Motor neuron (in vitro differentiated cells): ENCODE measurements at regions not wholly inside any gene's neighbourhood (a gene's known extent, or its start where the extent isn't known, plus 50 kb on each side); places are given as distances from the start of the nearest gene placed in this dataset.
A peak's percentile ranks its signal among the peaks of the same experiment; 100 is the strongest.

Source experiments
- ATAC-seq, 8 experiments: fragments of 200-7000 bp; cut with Tn5 transposase; replicated peaks in 6 of 8; 2 replicates each; pipeline ENCODE4 v1.8.0; 2021; ENCODE audit warnings: mild to moderate bottlenecking in 8 of 8, moderate library complexity in 8 of 8
- H3K27ac ChIP-seq, 2 donors: fragments of 250-450 bp; sonication (Bioruptor Pico); 2 replicates each; pipeline ENCODE4 v1.9.0; 2021; ENCODE audit warnings: antibody characterized with exemption in 2 of 2, mild to moderate bottlenecking in 2 of 2, moderate library complexity in 1 of 2
- H3K4me1 ChIP-seq, 2 donors: fragments of 250-450 bp; sonication (Bioruptor Pico); replicated peaks in 1 of 2; 2 replicates each; pipeline ENCODE4 v1.6.1; 2021; ENCODE audit warnings: antibody characterized with exemption in 2 of 2, mild to moderate bottlenecking in 2 of 2, moderate library complexity in 1 of 2
- H3K4me3 ChIP-seq, 5 donors: fragments of 250-450 bp; sonication (Bioruptor Pico); 2 replicates each; pipeline ENCODE4 v1.9.0; 2021; ENCODE audit warnings: antibody characterized with exemption in 5 of 5, mild to moderate bottlenecking in 5 of 5, moderate library complexity in 4 of 5
- WGBS, 10 experiments: fragments of 450-650 bp; shearing (Covaris generic); methylation state at CpG; one replicate each; pipeline ENCODE4 v1.0.0; 2022; 5-methylcytosine and 5-hydroxymethylcytosine counted together
- in situ Hi-C, 9 experiments: fragments of 400-800 bp; cut with MboI; loops; one replicate each; pipeline ENCODE4 v1.15.0; 2021; ENCODE audit warnings: low sequenced_read_pairs in 9 of 9, low pct_unique_long_range_greater_than_20kb in 2 of 9; ENCODE audit not compliant: unreplicated experiment in 9 of 9

- in situ Hi-C loops = no loop called here
- WGBS, 10 experiments = 20 to 77% (median 35%) methylated on average over 1 to 10 of the region's 10 CpGs
- Histone ChIP-seq H3K4me1 (peaks cover 14 to 23% of the 10 kb centered on the region in 2 donors), H3K4me3 (no peak overlapping the region), H3K27ac (no peak overlapping the region)
- ATAC-seq = peak in 7 of 8 experiments; percentile 70 to 92 (median 81)
Measured at GRCh38 chr6:148200293-148200692, 142.3 kb upstream of the SASH1 start.

- ATAC-seq = no peak
- peaks cover 14 to 23% of the 10 kb centered on the region in 2 donors for H3K4me1 ChIP-seq
- 54 to 100% (median 87%) methylated on average over 1 to 3 of the region's 3 CpGs for WGBS, 10 experiments
- in situ Hi-C loops = no loop called here
- H3K4me3 ChIP-seq = no peak overlapping the region
- no peak overlapping the region for H3K27ac ChIP-seq
Measured at GRCh38 chr6:148200781-148201180, 141.9 kb upstream of the SASH1 start.

- no peak overlapping the region for H3K4me3 ChIP-seq
- H3K27ac ChIP-seq = no peak overlapping the region
- 49 to 93% (median 86%) methylated on average over 2 to 8 of the region's 9 CpGs for WGBS, 10 experiments
- ATAC-seq = peak in 1 of 8 experiments; percentile 15
- peaks cover 20 to 25% of the 10 kb centered on the region in 2 donors for H3K4me1 ChIP-seq
- in situ Hi-C loops = no loop called here
Measured at GRCh38 chr6:148203281-148203925, 139.2 kb upstream of the SASH1 start.

- 17 to 100% (median 66%) methylated on average over 1 to 9 of the region's 9 CpGs; no CpG with 5 or more reads in 1 of the 10 experiments for WGBS, 10 experiments
Measured at GRCh38 chr6:148203970-148204369, 138.7 kb upstream of the SASH1 start.

GRCh38 chr6:148208298-148208697 lies 134.3 kb upstream of the SASH1 start:
- in situ Hi-C loops = no loop called here
- WGBS, 10 experiments = 67 to 100% (median 79%) methylated on average over 1 to 3 of the region's 3 CpGs; no CpG with 5 or more reads in 1 of the 10 experiments
- peaks cover 6 to 17% of the 10 kb centered on the region in 2 donors for H3K4me1 ChIP-seq
- H3K4me3 ChIP-seq = no peak overlapping the region
- H3K27ac ChIP-seq = no peak overlapping the region
- no peak for ATAC-seq

More at GRCh38 chr6:148203970-148204369, 138.7 kb upstream of the SASH1 start:
- peak in 5 of 8 experiments; percentile 40 to 88 (median 80) for ATAC-seq
- peaks cover 21 to 26% of the 10 kb centered on the region in 2 donors for H3K4me1 ChIP-seq
- in situ Hi-C loops = no loop called here
- no peak overlapping the region for H3K4me3 ChIP-seq
- no peak overlapping the region for H3K27ac ChIP-seq

- ATAC-seq = no peak
- H3K27ac ChIP-seq = no peak overlapping the region
- in situ Hi-C loops = no loop called here
- H3K4me3 ChIP-seq = no peak overlapping the region
- 67 to 100% (median 95%) methylated on average over 1 to 10 of the region's 11 CpGs; no CpG with 5 or more reads in 3 of the 10 experiments for WGBS, 10 experiments
- peaks cover 12 to 18% of the 10 kb centered on the region in 2 donors for H3K4me1 ChIP-seq
Measured at GRCh38 chr6:148211777-148212324, 130.8 kb upstream of the SASH1 start.

GRCh38 chr6:148212366-148212765 lies 130.3 kb upstream of the SASH1 start:
- WGBS, 10 experiments = 75 to 100% (median 86%) methylated on average over 2 to 3 of the region's 3 CpGs; no CpG with 5 or more reads in 1 of the 10 experiments
- Histone ChIP-seq H3K4me3 (no peak overlapping the region), H3K27ac (no peak overlapping the region), H3K4me1 (peaks cover 12 to 18% of the 10 kb centered on the region in 2 donors)
- ATAC-seq = no peak
- in situ Hi-C loops = no loop called here

- in situ Hi-C loops = no loop called here
- Histone ChIP-seq H3K4me3 (no peak overlapping the region), H3K4me1 (peaks cover 7 to 16% of the 10 kb centered on the region in 2 donors), H3K27ac (no peak overlapping the region)
- WGBS, 10 experiments = 50 to 100% (median 79%) methylated on average over 1 to 3 of the region's 3 CpGs; no CpG with 5 or more reads in 1 of the 10 experiments
- ATAC-seq = no peak
Measured at GRCh38 chr6:148213366-148213765, 129.3 kb upstream of the SASH1 start.

- peak in 2 of 8 experiments; percentile 50 to 68 for ATAC-seq
- no peak overlapping the region for H3K27ac ChIP-seq
- peaks cover 6 to 13% of the 10 kb centered on the region in 2 donors for H3K4me1 ChIP-seq
- H3K4me3 ChIP-seq = no peak overlapping the region
- WGBS, 10 experiments = 47 to 100% (median 83%) methylated on average over 2 to 5 of the region's 5 CpGs; no CpG with 5 or more reads in 2 of the 10 experiments
- in situ Hi-C loops = no loop called here
Measured at GRCh38 chr6:148214667-148215066, 128.0 kb upstream of the SASH1 start.

- 20 to 100% (median 93%) methylated on average over 1 to 4 of the region's 4 CpGs; no CpG with 5 or more reads in 1 of the 10 experiments for WGBS, 10 experiments
Measured at GRCh38 chr6:148217051-148217450, 125.6 kb upstream of the SASH1 start.

GRCh38 chr6:148217921-148218320 lies 124.7 kb upstream of the SASH1 start:
- in situ Hi-C loops = no loop called here
- WGBS, 10 experiments = 6 to 76% (median 51%) methylated on average over 1 to 3 of the region's 3 CpGs; no CpG with 5 or more reads in 1 of the 10 experiments

More at GRCh38 chr6:148217051-148217450, 125.6 kb upstream of the SASH1 start:
- no peak overlapping the region for H3K4me3 ChIP-seq
- in situ Hi-C loops = no loop called here
- no peak for ATAC-seq
- H3K27ac ChIP-seq = no peak overlapping the region
- peaks cover 19 to 34% of the 10 kb centered on the region in 2 donors for H3K4me1 ChIP-seq

GRCh38 chr6:148218542-148219258 lies 123.9 kb upstream of the SASH1 start:
- peaks cover 19 to 29% of the 10 kb centered on the region in 2 donors for H3K4me1 ChIP-seq
- ATAC-seq = no peak
- H3K27ac ChIP-seq = no peak overlapping the region
- no peak overlapping the region for H3K4me3 ChIP-seq
- in situ Hi-C loops = no loop called here
- 43 to 100% (median 82%) methylated on average over 1 to 3 of the region's 3 CpGs for WGBS, 10 experiments

More at GRCh38 chr6:148217921-148218320, 124.7 kb upstream of the SASH1 start:
- no peak overlapping the region for H3K4me3 ChIP-seq
- peak in 4 of 8 experiments; percentile 33 to 72 (median 60) for ATAC-seq
- no peak overlapping the region for H3K27ac ChIP-seq
- peaks cover 19 to 34% of the 10 kb centered on the region in 2 donors for H3K4me1 ChIP-seq
